ENCODE measurements at regions not wholly inside any gene's neighbourhood (a gene's known extent, or its start where the extent isn't known, plus 50 kb on each side); places are given as distances from the start of the nearest gene placed in this dataset.
A peak's percentile ranks its signal among the peaks of the same experiment; 100 is the strongest.

GRCh38 chr5:126263591-126264184 lies 159.5 kb upstream of the GRAMD2B start:
- POLR2A ChIA-PET (ENCODE audit: unreplicated experiment) = no interaction called here
- Histone ChIP-seq H3K4me2 (ENCODE audit: low read length) (no peak overlapping the region), H3K27ac (ENCODE audit: low read length) (no peak overlapping the region), H3K9ac (ENCODE audit: low read length) (no peak overlapping the region), H3K9me3 (ENCODE audit: low read length) (no peaks in the 10 kb centered on the region), H2AFZ (ENCODE audit: low read length) (no peak overlapping the region), H3K9me2 (replicated peaks; ENCODE audit: low read length) (no peaks in the 10 kb centered on the region), H3F3A (ENCODE audit: low read length, unreplicated experiment) (no peaks in the 10 kb centered on the region), H3K4me1 (ENCODE audit: insufficient read depth, low read length) (no peaks in the 10 kb centered on the region), H3K4me3 (ENCODE audit: low read length) (no peak overlapping the region), H3K79me2 (ENCODE audit: low read length) (no peaks in the 10 kb centered on the region), H3K36me3 (ENCODE audit: low read depth, low read length) (no peaks in the 10 kb centered on the region), H3K27me3 (ENCODE audit: low read length) (no peaks in the 10 kb centered on the region), H4K20me1 (ENCODE audit: low read length) (no peaks in the 10 kb centered on the region)
- no TSS peak for BruUV-seq (replicated peaks)
- TF ChIP-seq, protein P1, sequence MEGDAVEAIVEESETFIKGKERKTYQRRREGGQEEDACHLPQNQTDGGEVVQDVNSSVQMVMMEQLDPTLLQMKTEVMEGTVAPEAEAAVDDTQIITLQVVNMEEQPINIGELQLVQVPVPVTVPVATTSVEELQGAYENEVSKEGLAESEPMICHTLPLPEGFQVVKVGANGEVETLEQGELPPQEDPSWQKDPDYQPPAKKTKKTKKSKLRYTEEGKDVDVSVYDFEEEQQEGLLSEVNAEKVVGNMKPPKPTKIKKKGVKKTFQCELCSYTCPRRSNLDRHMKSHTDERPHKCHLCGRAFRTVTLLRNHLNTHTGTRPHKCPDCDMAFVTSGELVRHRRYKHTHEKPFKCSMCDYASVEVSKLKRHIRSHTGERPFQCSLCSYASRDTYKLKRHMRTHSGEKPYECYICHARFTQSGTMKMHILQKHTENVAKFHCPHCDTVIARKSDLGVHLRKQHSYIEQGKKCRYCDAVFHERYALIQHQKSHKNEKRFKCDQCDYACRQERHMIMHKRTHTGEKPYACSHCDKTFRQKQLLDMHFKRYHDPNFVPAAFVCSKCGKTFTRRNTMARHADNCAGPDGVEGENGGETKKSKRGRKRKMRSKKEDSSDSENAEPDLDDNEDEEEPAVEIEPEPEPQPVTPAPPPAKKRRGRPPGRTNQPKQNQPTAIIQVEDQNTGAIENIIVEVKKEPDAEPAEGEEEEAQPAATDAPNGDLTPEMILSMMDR (conservative IDR thresholded peaks at IDR 0.05; ENCODE audit: low read depth, low read length) = no peak
- TF ChIP-seq EZH2phosphoT487 (IDR thresholded peaks at IDR 0.05; ENCODE audit: borderline replicate concordance, low read length) (no peak), EZH2 (IDR thresholded peaks at IDR 0.05; ENCODE audit: low read length, unreplicated experiment) (no peak)
- intact Hi-C loops (cut with micrococcal nuclease) = no loop called here
- ATAC-seq = no peak
- CTCF ChIA-PET = no interaction called here
- no peak for DNase-seq

DNA sequence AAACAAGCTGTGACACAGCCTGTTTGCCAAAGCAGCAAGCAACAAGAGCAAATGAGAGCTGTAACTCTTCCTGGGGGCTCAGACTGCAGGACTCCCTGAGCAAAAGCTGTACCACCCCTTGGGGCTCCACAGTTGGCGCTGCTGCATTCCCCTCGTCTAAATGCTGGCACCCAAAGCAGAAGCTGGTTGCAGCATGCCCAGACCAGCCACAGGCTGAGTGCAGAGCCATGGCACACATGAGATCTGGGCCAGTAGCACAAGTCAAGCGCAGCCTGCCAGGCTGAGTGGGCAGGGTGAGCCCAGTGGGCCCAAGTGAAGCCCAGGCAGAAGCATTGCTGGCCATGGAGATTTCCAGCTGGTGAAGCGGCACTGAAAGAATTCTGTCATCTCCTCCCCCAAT lies 157.3 kb upstream of the GRAMD2B start:
- H3K9ac ChIP-seq (ENCODE audit: low read length) = no peak overlapping the region
- no peak overlapping the region for H3K4me3 ChIP-seq (ENCODE audit: low read length)
- DNase-seq (no peak), ATAC-seq (no peak)
- no peak overlapping the region for H2AFZ ChIP-seq (ENCODE audit: low read length)
- no peaks in the 10 kb centered on the region for H3K79me2 ChIP-seq (ENCODE audit: low read length)
- H3K4me1 ChIP-seq (ENCODE audit: insufficient read depth, low read length) = no peaks in the 10 kb centered on the region
- TF ChIP-seq EZH2phosphoT487 (IDR thresholded peaks at IDR 0.05; ENCODE audit: borderline replicate concordance, low read length) (no peak), EZH2 (IDR thresholded peaks at IDR 0.05; ENCODE audit: low read length, unreplicated experiment) (no peak)
- TF ChIP-seq, protein P1 (conservative IDR thresholded peaks at IDR 0.05; ENCODE audit: low read depth, low read length) = no peak
- H3K4me2 ChIP-seq (ENCODE audit: low read length) = no peak overlapping the region
- H3K9me3 ChIP-seq (ENCODE audit: low read length) = no peaks in the 10 kb centered on the region
- intact Hi-C loops (cut with micrococcal nuclease) = no loop called here
- H3K36me3 ChIP-seq (ENCODE audit: low read depth, low read length) = no peaks in the 10 kb centered on the region
- no peaks in the 10 kb centered on the region for H4K20me1 ChIP-seq (ENCODE audit: low read length)
- H3K9me2 ChIP-seq (replicated peaks; ENCODE audit: low read length) = no peaks in the 10 kb centered on the region
- ChIA-PET POLR2A (ENCODE audit: unreplicated experiment) (no interaction called here), CTCF (no interaction called here)
- H3K27ac ChIP-seq (ENCODE audit: low read length) = no peak overlapping the region
- H3F3A ChIP-seq (ENCODE audit: low read length, unreplicated experiment) = no peaks in the 10 kb centered on the region
- H3K27me3 ChIP-seq (ENCODE audit: low read length) = no peaks in the 10 kb centered on the region
- BruUV-seq (replicated peaks) = no TSS peak

GRCh38 chr5:126267438-126267837 lies 155.8 kb upstream of the GRAMD2B start:
- BruUV-seq (replicated peaks) = no TSS peak
- H3K27ac ChIP-seq (ENCODE audit: low read length) = no peak overlapping the region

More at GRCh38 chr5:126267438-126267837, 155.8 kb upstream of the GRAMD2B start:
- Histone ChIP-seq H3K4me1 (ENCODE audit: insufficient read depth, low read length) (no peaks in the 10 kb centered on the region), H3K9me2 (replicated peaks; ENCODE audit: low read length) (no peaks in the 10 kb centered on the region), H3K4me2 (ENCODE audit: low read length) (no peak overlapping the region), H3K36me3 (ENCODE audit: low read depth, low read length) (no peaks in the 10 kb centered on the region), H4K20me1 (ENCODE audit: low read length) (no peaks in the 10 kb centered on the region), H3K79me2 (ENCODE audit: low read length) (no peaks in the 10 kb centered on the region), H3K27me3 (ENCODE audit: low read length) (no peaks in the 10 kb centered on the region), H3F3A (ENCODE audit: low read length, unreplicated experiment) (no peaks in the 10 kb centered on the region), H3K4me3 (ENCODE audit: low read length) (no peak overlapping the region), H2AFZ (ENCODE audit: low read length) (no peak overlapping the region), H3K9me3 (ENCODE audit: low read length) (no peaks in the 10 kb centered on the region), H3K9ac (ENCODE audit: low read length) (no peak overlapping the region)
- ChIA-PET CTCF (no interaction called here), POLR2A (ENCODE audit: unreplicated experiment) (no interaction called here)
- ATAC-seq (no peak), DNase-seq (peak; percentile 22)
- TF ChIP-seq EZH2 (IDR thresholded peaks at IDR 0.05; ENCODE audit: low read length, unreplicated experiment) = no peak
- TF ChIP-seq, protein P1 (conservative IDR thresholded peaks at IDR 0.05; ENCODE audit: low read depth, low read length) = no peak
- no peak for TF ChIP-seq EZH2phosphoT487 (IDR thresholded peaks at IDR 0.05; ENCODE audit: borderline replicate concordance, low read length)
- intact Hi-C loops (cut with micrococcal nuclease) = no loop called here
